Neural progenitor cell (in vitro differentiated cells): ENCODE measurements at regions not wholly inside any gene's neighbourhood (a gene's known extent, or its start where the extent isn't known, plus 50 kb on each side); places are given as distances from the start of the nearest gene placed in this dataset.

Experiments used
- DNase-seq: peaks from one replicate; pipeline ENCODE4 v3.0.0-alpha.2; 2016; ENCODE audit warnings: low spot score
- H2AFZ ChIP-seq: fragments of 200-600 bp; sonication (generic); replicated peaks from 2 replicates; pipeline ENCODE4 v1.6.1; 2016; ENCODE audit warnings: antibody characterized with exemption
- H3F3A ChIP-seq: fragments of 200-600 bp; sonication (generic); 2 replicates; pipeline ENCODE4 v1.6.1; 2016; ENCODE audit warnings: antibody characterized with exemption, low read depth
- H3K27ac ChIP-seq: fragments of 200-600 bp; sonication (generic); 2 replicates; pipeline ENCODE4 v1.5.1; 2016; ENCODE audit warnings: mild to moderate bottlenecking
- H3K27me3 ChIP-seq: fragments of 200-600 bp; sonication (generic); 2 replicates; pipeline ENCODE4 v1.6.1; 2016; ENCODE audit warnings: mild to moderate bottlenecking, moderate library complexity
- H3K36me3 ChIP-seq: fragments of 200-600 bp; sonication (generic); 2 replicates; pipeline ENCODE4 v1.5.1; 2016
- H3K4me1 ChIP-seq: fragments of 200-600 bp; sonication (generic); 2 replicates; pipeline ENCODE4 v1.6.1; 2016; ENCODE audit warnings: mixed run types
- H3K4me2 ChIP-seq: fragments of 200-600 bp; sonication (generic); 2 replicates; pipeline ENCODE4 v1.6.1; 2016
- H3K4me3 ChIP-seq: fragments of 200-600 bp; sonication (generic); 2 replicates; pipeline ENCODE4 v1.5.1; 2016
- H3K79me2 ChIP-seq: fragments of 200-600 bp; sonication (generic); 2 replicates; pipeline ENCODE4 v1.6.1; 2016; ENCODE audit warnings: low read depth
- H3K9ac ChIP-seq: fragments of 200-600 bp; sonication (generic); 2 replicates; pipeline ENCODE4 v1.6.1; 2016
- H3K9me3 ChIP-seq: fragments of 200-600 bp; sonication (generic); 2 replicates; pipeline ENCODE4 v1.5.1; 2016; ENCODE audit warnings: low read depth
- H4K20me1 ChIP-seq: fragments of 200-600 bp; sonication (generic); 2 replicates; pipeline ENCODE4 v1.6.1; 2016; ENCODE audit warnings: low read depth
- H3K27ac Mint-ChIP-seq: 3 replicates; pipeline ENCODE4 v1.8.0; 2021; ENCODE audit warnings: mixed read lengths
- H3K27me3 Mint-ChIP-seq: 2 replicates; pipeline ENCODE4 v1.8.0; 2022; ENCODE audit warnings: low read depth, mild to moderate bottlenecking, inconsistent platforms, moderate library complexity, mixed read lengths; ENCODE audit not compliant: insufficient read depth
- H3K36me3 Mint-ChIP-seq: 3 replicates; pipeline ENCODE4 v1.8.0; 2021; ENCODE audit warnings: mixed read lengths
- H3K4me1 Mint-ChIP-seq: 3 replicates; pipeline ENCODE4 v1.8.0; 2021; ENCODE audit warnings: mixed read lengths
- H3K4me3 Mint-ChIP-seq: 3 replicates; pipeline ENCODE4 v1.8.0; 2021; ENCODE audit warnings: mild to moderate bottlenecking, moderate library complexity, mixed read lengths
- H3K9me3 Mint-ChIP-seq: 3 replicates; pipeline ENCODE4 v1.8.0; 2020; ENCODE audit warnings: mixed read lengths
- CTCF ChIP-seq: fragments of 200-600 bp; sonication (generic); IDR thresholded peaks from 2 replicates; pipeline ENCODE4 v1.5.1; 2017; ENCODE audit warnings: antibody characterized with exemption, mild to moderate bottlenecking
- EZH2 ChIP-seq: fragments of 200-600 bp; sonication (generic); IDR thresholded peaks from 2 replicates; pipeline ENCODE4 v1.6.1; 2017; ENCODE audit warnings: antibody characterized with exemption, mild to moderate bottlenecking, moderate library complexity
- EZH2phosphoT487 ChIP-seq: fragments of 200-600 bp; sonication (generic); IDR thresholded peaks from 2 replicates; pipeline ENCODE4 v1.6.1; 2017; ENCODE audit warnings: antibody characterized with exemption

- Histone ChIP-seq H2AFZ (peak overlapping the region; percentile 47), H3K27ac (no peak overlapping the region), H3K9ac (no peak overlapping the region), H3K79me2 (no peaks in the 10 kb centered on the region), H3K4me3 (no peak overlapping the region), H3K9me3 (no peaks in the 10 kb centered on the region), H3K4me2 (no peak overlapping the region), H3K27me3 (no peaks in the 10 kb centered on the region), H3F3A (peaks cover 7% of the 10 kb centered on the region), H3K4me1 (peaks cover 19% of the 10 kb centered on the region), H3K36me3 (no peaks in the 10 kb centered on the region), H4K20me1 (no peaks in the 10 kb centered on the region)
- Mint-ChIP-seq H3K36me3 (peaks cover 2% of the 10 kb centered on the region), H3K4me1 (peaks cover 5% of the 10 kb centered on the region), H3K4me3 (no peak overlapping the region), H3K27ac (no peak overlapping the region), H3K27me3 (no peaks in the 10 kb centered on the region), H3K9me3 (no peaks in the 10 kb centered on the region)
- no peak for DNase-seq
- TF ChIP-seq CTCF (no peak), EZH2phosphoT487 (no peak), EZH2 (no peak)
These were observed 132.0 kb upstream of the SVIL start for GRCh38 chr10:29766753-29767152.

GRCh38 chr10:29765330-29765729, 130.6 kb upstream of the SVIL start:
- H3K27ac ChIP-seq = no peak overlapping the region
- no peak overlapping the region for H2AFZ ChIP-seq
- Mint-ChIP-seq H3K27me3 (no peaks in the 10 kb centered on the region), H3K4me1 (peaks cover 6% of the 10 kb centered on the region), H3K27ac (peak overlapping the region; percentile 30), H3K4me3 (no peak overlapping the region), H3K36me3 (peaks cover 2% of the 10 kb centered on the region), H3K9me3 (no peaks in the 10 kb centered on the region)
- no peaks in the 10 kb centered on the region for H3K36me3 ChIP-seq
- no peaks in the 10 kb centered on the region for H3K79me2 ChIP-seq
- H3K27me3 ChIP-seq = no peaks in the 10 kb centered on the region
- no peak overlapping the region for H3K9ac ChIP-seq
- peaks cover 7% of the 10 kb centered on the region for H3F3A ChIP-seq
- no peaks in the 10 kb centered on the region for H4K20me1 ChIP-seq
- H3K4me2 ChIP-seq = peak overlapping the region; percentile 31
- peaks cover 19% of the 10 kb centered on the region for H3K4me1 ChIP-seq
- DNase-seq = no peak
- no peaks in the 10 kb centered on the region for H3K9me3 ChIP-seq
- no peak for TF ChIP-seq EZH2
- TF ChIP-seq EZH2phosphoT487 = no peak
- TF ChIP-seq CTCF = no peak
- no peak overlapping the region for H3K4me3 ChIP-seq

GRCh38 chr10:29763396-29763795, 128.6 kb upstream of the SVIL start:
- no peak for TF ChIP-seq EZH2phosphoT487
- no peak for TF ChIP-seq CTCF
- H3K4me1 ChIP-seq = peaks cover 19% of the 10 kb centered on the region
- no peak overlapping the region for H2AFZ ChIP-seq
- Mint-ChIP-seq H3K9me3 (no peaks in the 10 kb centered on the region), H3K4me1 (peaks cover 6% of the 10 kb centered on the region), H3K36me3 (peaks cover 2% of the 10 kb centered on the region), H3K27ac (no peak overlapping the region), H3K27me3 (no peaks in the 10 kb centered on the region), H3K4me3 (no peak overlapping the region)
- H4K20me1 ChIP-seq = no peaks in the 10 kb centered on the region
- no peaks in the 10 kb centered on the region for H3K79me2 ChIP-seq
- no peaks in the 10 kb centered on the region for H3K36me3 ChIP-seq
- H3K27me3 ChIP-seq = no peaks in the 10 kb centered on the region
- no peak overlapping the region for H3K27ac ChIP-seq
- H3F3A ChIP-seq = peaks cover 7% of the 10 kb centered on the region
- no peak overlapping the region for H3K4me3 ChIP-seq
- H3K4me2 ChIP-seq = no peak overlapping the region
- no peak for DNase-seq
- H3K9me3 ChIP-seq = no peaks in the 10 kb centered on the region
- H3K9ac ChIP-seq = no peak overlapping the region
